ENCODE measurements at regions not wholly inside any gene's neighbourhood (a gene's known extent, or its start where the extent isn't known, plus 50 kb on each side); places are given as distances from the start of the nearest gene placed in this dataset.

DNA sequence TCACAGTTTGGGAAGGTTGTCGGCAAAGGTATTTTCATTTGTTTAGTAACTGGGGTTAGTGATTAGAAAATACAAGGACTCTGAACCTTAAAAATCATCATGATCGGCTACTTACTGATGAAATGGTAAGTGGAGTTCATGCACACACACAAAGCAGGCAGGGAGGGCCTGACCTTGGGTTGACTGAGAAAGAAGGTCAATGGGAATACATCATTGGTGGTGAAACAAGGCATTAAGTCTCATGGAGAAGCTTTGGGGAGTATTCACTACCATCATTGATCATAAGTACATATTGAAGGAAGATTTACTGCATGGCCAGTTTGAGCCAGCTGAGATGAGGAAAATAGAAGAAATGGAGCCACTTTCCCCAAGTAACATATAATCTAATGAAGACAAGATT, 74.4 kb downstream of the LUZP4 start:
- no peak for TF ChIP-seq CTCF (IDR thresholded peaks at IDR 0.05)
- TF ChIP-seq POLR2A (IDR thresholded peaks at IDR 0.05) = no peak
